ENCODE measurements at regions not wholly inside any gene's neighbourhood (a gene's known extent, or its start where the extent isn't known, plus 50 kb on each side); places are given as distances from the start of the nearest gene placed in this dataset.
A peak's percentile ranks its signal among the peaks of the same experiment; 100 is the strongest.

GRCh38 chr3:117063930-117064329 is 354.4 kb downstream of the TUSC7 start:
- no peak for TF ChIP-seq CTCF (IDR thresholded peaks at IDR 0.05; ENCODE audit: low read depth, low read length)
- peak in 1 of 2 donors; percentile 4 for DNase-seq (ENCODE audit: low read depth in 1 of 2, low spot score in 1 of 2)
- no peak overlapping the region for H3K27ac ChIP-seq

GRCh38 chr3:117068301-117068700 is 358.7 kb downstream of the TUSC7 start:
- peaks cover 5% of the 10 kb centered on the region for H3K4me1 ChIP-seq (ENCODE audit: low read depth)
- TF ChIP-seq CTCF (IDR thresholded peaks at IDR 0.05; ENCODE audit: low read depth, low read length) = no peak
- no peak overlapping the region for H3K27ac ChIP-seq
- H3K27me3 ChIP-seq = no peaks in the 10 kb centered on the region
- no peaks in the 10 kb centered on the region for H3K9me3 ChIP-seq (ENCODE audit: low read depth)
- no peak overlapping the region for H3K4me3 ChIP-seq
- no peak for DNase-seq (ENCODE audit: low read depth in 1 of 2, low spot score in 1 of 2)
- no peaks in the 10 kb centered on the region for H3K36me3 ChIP-seq

More at GRCh38 chr3:117063930-117064329, 354.4 kb downstream of the TUSC7 start:
- Histone ChIP-seq H3K36me3 (no peaks in the 10 kb centered on the region), H3K4me3 (no peak overlapping the region), H3K9me3 (ENCODE audit: low read depth) (no peaks in the 10 kb centered on the region), H3K4me1 (ENCODE audit: low read depth) (peaks cover 5% of the 10 kb centered on the region), H3K27me3 (no peaks in the 10 kb centered on the region)

GRCh38 chr3:117074826-117075225 is 365.2 kb downstream of the TUSC7 start:
- no peak for TF ChIP-seq CTCF (IDR thresholded peaks at IDR 0.05; ENCODE audit: low read depth, low read length)
- H3K27me3 ChIP-seq = no peaks in the 10 kb centered on the region
- H3K27ac ChIP-seq = no peak overlapping the region
- no peak overlapping the region for H3K4me3 ChIP-seq
- no peaks in the 10 kb centered on the region for H3K9me3 ChIP-seq (ENCODE audit: low read depth)
- DNase-seq (ENCODE audit: low read depth in 1 of 2, low spot score in 1 of 2) = no peak
- H3K4me1 ChIP-seq (ENCODE audit: low read depth) = no peaks in the 10 kb centered on the region
- H3K36me3 ChIP-seq = no peaks in the 10 kb centered on the region

GRCh38 chr3:117079997-117080396 is 370.4 kb downstream of the TUSC7 start:
- H3K4me1 ChIP-seq (ENCODE audit: low read depth) = no peaks in the 10 kb centered on the region
- H3K27me3 ChIP-seq = no peaks in the 10 kb centered on the region
- no peak overlapping the region for H3K27ac ChIP-seq
- no peaks in the 10 kb centered on the region for H3K9me3 ChIP-seq (ENCODE audit: low read depth)
- DNase-seq (ENCODE audit: low read depth in 1 of 2, low spot score in 1 of 2) = no peak
- no peaks in the 10 kb centered on the region for H3K36me3 ChIP-seq
- TF ChIP-seq CTCF (IDR thresholded peaks at IDR 0.05; ENCODE audit: low read depth, low read length) = no peak
- H3K4me3 ChIP-seq = no peak overlapping the region

- H3K4me1 ChIP-seq (ENCODE audit: low read depth) = no peaks in the 10 kb centered on the region
- H3K27ac ChIP-seq = no peak overlapping the region
- no peaks in the 10 kb centered on the region for H3K36me3 ChIP-seq
- DNase-seq (ENCODE audit: low read depth in 1 of 2, low spot score in 1 of 2) = no peak
- no peak for TF ChIP-seq CTCF (IDR thresholded peaks at IDR 0.05; ENCODE audit: low read depth, low read length)
- H3K9me3 ChIP-seq (ENCODE audit: low read depth) = no peaks in the 10 kb centered on the region
- H3K4me3 ChIP-seq = no peak overlapping the region
- no peaks in the 10 kb centered on the region for H3K27me3 ChIP-seq
These were observed 371.3 kb downstream of the TUSC7 start for GRCh38 chr3:117080872-117081271.

- Histone ChIP-seq H3K27me3 (no peaks in the 10 kb centered on the region), H3K4me1 (ENCODE audit: low read depth) (no peaks in the 10 kb centered on the region), H3K36me3 (no peaks in the 10 kb centered on the region), H3K9me3 (ENCODE audit: low read depth) (no peaks in the 10 kb centered on the region), H3K4me3 (no peak overlapping the region), H3K27ac (no peak overlapping the region)
- no peak for DNase-seq (ENCODE audit: low read depth in 1 of 2, low spot score in 1 of 2)
- TF ChIP-seq CTCF (IDR thresholded peaks at IDR 0.05; ENCODE audit: low read depth, low read length) = no peak
These were observed 374.7 kb downstream of the TUSC7 start for GRCh38 chr3:117084277-117084676.

Data from cardiac muscle cell (in vitro differentiated cells and primary cell).